Smooth muscle cell (in vitro differentiated cells): ENCODE measurements at regions not wholly inside any gene's neighbourhood (a gene's known extent, or its start where the extent isn't known, plus 50 kb on each side); places are given as distances from the start of the nearest gene placed in this dataset.

Experiments
- DNase-seq: peaks from one replicate; lab custom pipeline; 2025; ENCODE audit not compliant: unreplicated experiment; lab: John Stamatoyannopoulos, UW
- H2AFZ ChIP-seq: fragments of 200-600 bp; sonication (generic); 2 replicates; pipeline ENCODE4 v1.6.0; 2016; ENCODE audit warnings: antibody characterized with exemption, low read depth, mild to moderate bottlenecking
- H3F3A ChIP-seq: fragments of 200-600 bp; sonication (generic); 2 replicates; pipeline ENCODE4 v1.6.0; 2017; ENCODE audit warnings: antibody characterized with exemption, low read depth
- H3K27ac ChIP-seq: fragments of 200-600 bp; sonication (generic); 2 replicates; pipeline ENCODE4 v1.5.1; 2016; ENCODE audit warnings: low read depth, mild to moderate bottlenecking
- H3K27me3 ChIP-seq: fragments of 200-600 bp; sonication (generic); 2 replicates; pipeline ENCODE4 v1.6.1; 2016; ENCODE audit warnings: low read depth, mild to moderate bottlenecking
- H3K36me3 ChIP-seq: fragments of 200-600 bp; sonication (generic); 2 replicates; pipeline ENCODE4 v1.5.1; 2016; ENCODE audit warnings: low read depth
- H3K4me1 ChIP-seq: fragments of 200-600 bp; sonication (generic); 2 replicates; pipeline ENCODE4 v1.5.1; 2016; ENCODE audit warnings: low read depth
- H3K4me2 ChIP-seq: fragments of 200-600 bp; sonication (generic); 2 replicates; pipeline ENCODE4 v1.6.0; 2016; ENCODE audit warnings: mild to moderate bottlenecking
- H3K4me3 ChIP-seq: fragments of 200-600 bp; sonication (generic); 2 replicates; pipeline ENCODE4 v1.5.1; 2016; ENCODE audit warnings: mild to moderate bottlenecking
- H3K79me2 ChIP-seq: fragments of 200-600 bp; sonication (generic); 2 replicates; pipeline ENCODE4 v1.6.0; 2016; ENCODE audit warnings: low read depth, mild to moderate bottlenecking
- H3K9ac ChIP-seq: fragments of 200-600 bp; sonication (generic); 2 replicates; pipeline ENCODE4 v1.6.0; 2016; ENCODE audit warnings: low read depth
- H3K9me3 ChIP-seq: fragments of 200-600 bp; sonication (generic); replicated peaks from 2 replicates; pipeline ENCODE4 v1.5.1; 2016; ENCODE audit warnings: low read depth
- H4K20me1 ChIP-seq: fragments of 200-600 bp; sonication (generic); 2 replicates; pipeline ENCODE4 v1.6.0; 2016; ENCODE audit warnings: low read depth
- WGBS: methylation state at CpG from one replicate; pipeline ENCODE4 v1.1.7; 2016; ENCODE audit warnings: low lambda C conversion rate; 5-methylcytosine and 5-hydroxymethylcytosine counted together
- TF ChIP-seq, protein P1 (sequence below): fragments of 200-600 bp; sonication (generic); IDR thresholded peaks from 2 replicates; pipeline ENCODE4 v1.5.1; 2017; ENCODE audit warnings: borderline replicate concordance, mild to moderate bottlenecking, antibody characterized with exemption; ENCODE audit not compliant: insufficient read depth, poor library complexity, severe bottlenecking

- DNase-seq: no peak
- peaks cover 4% of the 10 kb centered on the region for H3K27me3 ChIP-seq
- TF ChIP-seq, protein P1, sequence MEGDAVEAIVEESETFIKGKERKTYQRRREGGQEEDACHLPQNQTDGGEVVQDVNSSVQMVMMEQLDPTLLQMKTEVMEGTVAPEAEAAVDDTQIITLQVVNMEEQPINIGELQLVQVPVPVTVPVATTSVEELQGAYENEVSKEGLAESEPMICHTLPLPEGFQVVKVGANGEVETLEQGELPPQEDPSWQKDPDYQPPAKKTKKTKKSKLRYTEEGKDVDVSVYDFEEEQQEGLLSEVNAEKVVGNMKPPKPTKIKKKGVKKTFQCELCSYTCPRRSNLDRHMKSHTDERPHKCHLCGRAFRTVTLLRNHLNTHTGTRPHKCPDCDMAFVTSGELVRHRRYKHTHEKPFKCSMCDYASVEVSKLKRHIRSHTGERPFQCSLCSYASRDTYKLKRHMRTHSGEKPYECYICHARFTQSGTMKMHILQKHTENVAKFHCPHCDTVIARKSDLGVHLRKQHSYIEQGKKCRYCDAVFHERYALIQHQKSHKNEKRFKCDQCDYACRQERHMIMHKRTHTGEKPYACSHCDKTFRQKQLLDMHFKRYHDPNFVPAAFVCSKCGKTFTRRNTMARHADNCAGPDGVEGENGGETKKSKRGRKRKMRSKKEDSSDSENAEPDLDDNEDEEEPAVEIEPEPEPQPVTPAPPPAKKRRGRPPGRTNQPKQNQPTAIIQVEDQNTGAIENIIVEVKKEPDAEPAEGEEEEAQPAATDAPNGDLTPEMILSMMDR: no peak
- no peaks in the 10 kb centered on the region for H4K20me1 ChIP-seq
- H2AFZ ChIP-seq: no peak overlapping the region
- no peaks in the 10 kb centered on the region for H3K36me3 ChIP-seq
- H3K79me2 ChIP-seq: no peaks in the 10 kb centered on the region
- no peaks in the 10 kb centered on the region for H3F3A ChIP-seq
- H3K4me1 ChIP-seq: no peaks in the 10 kb centered on the region
- 93% methylated on average over 5 of the region's 5 CpGs for WGBS
- H3K9ac ChIP-seq: no peak overlapping the region
- H3K9me3 ChIP-seq: no peaks in the 10 kb centered on the region
- H3K4me3 ChIP-seq: no peak overlapping the region
- no peak overlapping the region for H3K27ac ChIP-seq
- no peak overlapping the region for H3K4me2 ChIP-seq
Measured at GRCh38 chr5:66242050-66242715, 98.1 kb downstream of the SREK1 start.

GRCh38 chr5:66246608-66247007 lies 102.5 kb downstream of the SREK1 start:
- H3K79me2 ChIP-seq: no peaks in the 10 kb centered on the region
- WGBS: 54% methylated on average over 6 of the region's 6 CpGs
- peak overlapping the region; percentile 75 for H3K27ac ChIP-seq
- DNase-seq: no peak
- H4K20me1 ChIP-seq: no peaks in the 10 kb centered on the region
- H3K9me3 ChIP-seq: no peaks in the 10 kb centered on the region
- H3K36me3 ChIP-seq: no peaks in the 10 kb centered on the region
- TF ChIP-seq, protein P1: no peak
- H3K27me3 ChIP-seq: peaks cover 2% of the 10 kb centered on the region
- no peaks in the 10 kb centered on the region for H3K4me1 ChIP-seq
- no peak overlapping the region for H3K4me3 ChIP-seq
- H3K9ac ChIP-seq: peak overlapping the region; percentile 26
- no peaks in the 10 kb centered on the region for H3F3A ChIP-seq
- H3K4me2 ChIP-seq: peak overlapping the region; percentile 30
- no peak overlapping the region for H2AFZ ChIP-seq

DNA sequence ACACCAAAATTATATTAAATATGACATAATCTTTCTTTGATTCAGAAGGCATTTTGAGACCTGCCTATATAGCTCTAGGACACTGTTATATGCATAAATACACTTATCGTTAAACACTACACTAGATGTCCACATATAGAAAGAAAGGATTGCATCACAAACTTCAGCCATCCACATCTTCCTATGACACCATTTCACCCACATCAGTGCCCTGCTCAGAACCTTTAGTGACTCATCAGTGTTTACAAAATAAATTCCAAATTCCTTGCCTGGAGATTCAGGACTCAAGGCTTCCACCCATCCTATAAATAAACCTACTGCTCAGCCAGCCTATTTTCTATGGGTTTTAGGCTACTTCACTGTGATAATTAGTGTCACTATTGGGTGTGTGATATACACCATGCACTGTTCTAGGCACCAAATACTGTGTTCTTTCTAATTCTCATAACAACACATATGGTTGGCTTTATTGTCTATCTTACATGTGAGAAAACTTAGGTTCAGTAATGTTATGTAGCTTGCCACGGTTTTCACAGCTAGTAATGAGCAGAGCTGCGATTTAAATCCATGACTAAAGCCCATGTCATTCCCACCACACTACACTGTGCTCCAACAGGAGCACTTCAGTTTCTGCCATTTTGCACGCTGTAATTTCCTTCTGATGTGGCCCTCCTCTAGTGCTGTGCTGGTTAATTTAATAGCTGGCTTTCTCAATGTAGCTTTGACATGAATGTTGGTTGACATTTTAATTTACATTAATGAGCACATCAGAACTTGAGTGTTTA lies 103.3 kb downstream of the SREK1 start:
- Histone ChIP-seq H3K27me3 (no peaks in the 10 kb centered on the region), H3K4me1 (no peaks in the 10 kb centered on the region), H4K20me1 (no peaks in the 10 kb centered on the region), H3F3A (no peaks in the 10 kb centered on the region), H3K9ac (peak overlapping the region; percentile 26), H3K4me3 (no peak overlapping the region), H3K36me3 (no peaks in the 10 kb centered on the region), H3K4me2 (peak overlapping the region; percentile 30), H3K9me3 (no peaks in the 10 kb centered on the region), H3K27ac (peak overlapping the region; percentile 75), H3K79me2 (no peaks in the 10 kb centered on the region), H2AFZ (no peak overlapping the region)
- TF ChIP-seq, protein P1: no peak
- no peak for DNase-seq
- WGBS: 41% methylated on average over 4 of the region's 4 CpGs
